DMS153 treated with DMSO at 0.1 percent for 48 hours (cell line): ENCODE measurements at regions not wholly inside any gene's neighbourhood (a gene's known extent, or its start where the extent isn't known, plus 50 kb on each side); places are given as distances from the start of the nearest gene placed in this dataset.
A peak's percentile ranks its signal among the peaks of the same experiment; 100 is the strongest.
"Not testable (repeated sequence)": the region's sequence is repeated elsewhere in the genome, so short reads cannot be mapped to it uniquely, and the experiment has no call there.

ENCODE experiments used
- DNase-seq: peaks from one replicate; lab custom pipeline; 2025; ENCODE audit not compliant: unreplicated experiment; lab: John Stamatoyannopoulos, UW

GRCh38 chr6:30832864-30833263 is 51.5 kb upstream of the DDR1 start:
- DNase-seq = no peak

GRCh38 chr6:30830438-30830837 is 53.9 kb upstream of the DDR1 start:
- no peak for DNase-seq

GRCh38 chr6:30829639-30830255 is 54.6 kb upstream of the DDR1 start:
- DNase-seq = no peak

GRCh38 chr6:30829033-30829432 is 55.3 kb upstream of the DDR1 start:
- no peak for DNase-seq

GRCh38 chr6:30828027-30828962 is 56.0 kb upstream of the DDR1 start:
- peak; percentile 62 for DNase-seq

- no peak for DNase-seq
These were observed 57.4 kb upstream of the DDR1 start for GRCh38 chr6:30826961-30827342.

GRCh38 chr6:30824698-30825097 is 59.6 kb upstream of the DDR1 start:
- DNase-seq = peak; percentile 15

- no peak for DNase-seq
These were observed 60.8 kb upstream of the DDR1 start for GRCh38 chr6:30823534-30823865.

- no peak for DNase-seq
These were observed 62.2 kb upstream of the DDR1 start for GRCh38 chr6:30821862-30822784.

- DNase-seq = no peak
These were observed 64.1 kb upstream of the DDR1 start for GRCh38 chr6:30820193-30820592.

GRCh38 chr6:30819297-30819917 is 64.9 kb upstream of the DDR1 start:
- no peak for DNase-seq

GRCh38 chr6:30818391-30818841 is 65.9 kb upstream of the DDR1 start:
- no peak for DNase-seq

- DNase-seq = no peak
These were observed 67.3 kb upstream of the DDR1 start for GRCh38 chr6:30816791-30817739.

- not testable (repeated sequence) for DNase-seq
These were observed 68.0 kb upstream of the DDR1 start for GRCh38 chr6:30816296-30816695.

GRCh38 chr6:30815041-30815742 is 69.1 kb upstream of the DDR1 start:
- DNase-seq = not testable (repeated sequence)

GRCh38 chr6:30814146-30815040 is 69.9 kb upstream of the DDR1 start:
- DNase-seq = no peak

- no peak for DNase-seq
These were observed 69.3 kb upstream of the IER3 start for GRCh38 chr6:30813631-30814145.

GRCh38 chr6:30810813-30811339 is 66.5 kb upstream of the IER3 start:
- no peak for DNase-seq
